ENCODE measurements at regions not wholly inside any gene's neighbourhood (a gene's known extent, or its start where the extent isn't known, plus 50 kb on each side); places are given as distances from the start of the nearest gene placed in this dataset.
A peak's percentile ranks its signal among the peaks of the same experiment; 100 is the strongest.

- TF ChIP-seq CTCF (IDR thresholded peaks at IDR 0.05; ENCODE audit: extremely low read depth, low read depth, low read length), result no peak
- DNase-seq (ENCODE audit: insufficient read length, low spot score, missing footprints), result peak; percentile 73
These were observed 110.8 kb upstream of the ATP11B start for GRCh38 chr3:182682263-182683241.

GRCh38 chr3:182683453-182683852 lies 109.9 kb upstream of the ATP11B start:
- peak overlapping the region; percentile 75 for H3K4me3 ChIP-seq (ENCODE audit: insufficient read depth, low read length)
- no peaks in the 10 kb centered on the region for H3K9me3 ChIP-seq (ENCODE audit: low read depth, low read length)
- peaks cover 9% of the 10 kb centered on the region for H3K27me3 ChIP-seq (ENCODE audit: insufficient read depth, low read length)
- no peaks in the 10 kb centered on the region for H3K36me3 ChIP-seq (ENCODE audit: insufficient read depth, low read length)
- H3K27ac ChIP-seq (ENCODE audit: low read depth, low read length), result no peak overlapping the region
- peak; percentile 98 for TF ChIP-seq CTCF (IDR thresholded peaks at IDR 0.05; ENCODE audit: extremely low read depth, low read depth, low read length)
- H4K20me1 ChIP-seq (ENCODE audit: insufficient read depth, low read length), result no peaks in the 10 kb centered on the region
- H2AFZ ChIP-seq (ENCODE audit: low read length), result peak overlapping the region; percentile 77
- peaks cover 9% of the 10 kb centered on the region for H3K4me1 ChIP-seq (ENCODE audit: insufficient read depth, low read length)
- H3K79me2 ChIP-seq (ENCODE audit: insufficient read depth, low read length), result no peaks in the 10 kb centered on the region
- peak; percentile 91 for DNase-seq (ENCODE audit: insufficient read length, low spot score, missing footprints)
- peak overlapping the region; percentile 93 for H3K4me2 ChIP-seq (ENCODE audit: insufficient read depth, low read length)

More at GRCh38 chr3:182682263-182683241, 110.8 kb upstream of the ATP11B start:
- peak overlapping the region; percentile 75 for H3K4me3 ChIP-seq (ENCODE audit: insufficient read depth, low read length)
- H3K79me2 ChIP-seq (ENCODE audit: insufficient read depth, low read length), result no peaks in the 10 kb centered on the region
- H3K9me3 ChIP-seq (ENCODE audit: low read depth, low read length), result no peaks in the 10 kb centered on the region
- peaks cover 4% of the 10 kb centered on the region for H3K27me3 ChIP-seq (ENCODE audit: insufficient read depth, low read length)
- no peak overlapping the region for H3K27ac ChIP-seq (ENCODE audit: low read depth, low read length)
- peaks cover 9% of the 10 kb centered on the region for H3K4me1 ChIP-seq (ENCODE audit: insufficient read depth, low read length)
- no peaks in the 10 kb centered on the region for H4K20me1 ChIP-seq (ENCODE audit: insufficient read depth, low read length)
- peak overlapping the region; percentile 77 for H2AFZ ChIP-seq (ENCODE audit: low read length)
- peak overlapping the region; percentile 93 for H3K4me2 ChIP-seq (ENCODE audit: insufficient read depth, low read length)
- no peaks in the 10 kb centered on the region for H3K36me3 ChIP-seq (ENCODE audit: insufficient read depth, low read length)

GRCh38 chr3:182683858-182684257 lies 109.4 kb upstream of the ATP11B start:
- Histone ChIP-seq H2AFZ (ENCODE audit: low read length) (no peak overlapping the region), H3K4me1 (ENCODE audit: insufficient read depth, low read length) (peaks cover 9% of the 10 kb centered on the region), H3K36me3 (ENCODE audit: insufficient read depth, low read length) (no peaks in the 10 kb centered on the region), H3K79me2 (ENCODE audit: insufficient read depth, low read length) (no peaks in the 10 kb centered on the region), H4K20me1 (ENCODE audit: insufficient read depth, low read length) (no peaks in the 10 kb centered on the region), H3K4me3 (ENCODE audit: insufficient read depth, low read length) (no peak overlapping the region), H3K27me3 (ENCODE audit: insufficient read depth, low read length) (peaks cover 9% of the 10 kb centered on the region), H3K9me3 (ENCODE audit: low read depth, low read length) (no peaks in the 10 kb centered on the region), H3K27ac (ENCODE audit: low read depth, low read length) (no peak overlapping the region), H3K4me2 (ENCODE audit: insufficient read depth, low read length) (peak overlapping the region; percentile 93)
- no peak for DNase-seq (ENCODE audit: insufficient read length, low spot score, missing footprints)
- TF ChIP-seq CTCF (IDR thresholded peaks at IDR 0.05; ENCODE audit: extremely low read depth, low read depth, low read length), result no peak
